Effector memory CD4-positive, alpha-beta T cell (primary cell): ENCODE measurements at regions not wholly inside any gene's neighbourhood (a gene's known extent, or its start where the extent isn't known, plus 50 kb on each side); places are given as distances from the start of the nearest gene placed in this dataset.

Experiments
- DNase-seq, 3 donors: peaks; one replicate each; pipeline ENCODE4 v3.0.0-alpha.2; 2020
- H3K27ac ChIP-seq: 2 replicates; pipeline ENCODE4 v1.7.0; 2013; ENCODE audit warnings: mild to moderate bottlenecking, low read length, moderate library complexity; ENCODE audit not compliant: insufficient read depth, poor library complexity, severe bottlenecking
- H3K27me3 ChIP-seq: replicated peaks from 2 replicates; pipeline ENCODE4 v1.7.0; 2013; ENCODE audit warnings: mild to moderate bottlenecking, low read length; ENCODE audit not compliant: insufficient read depth, control insufficient read depth, poor library complexity, severe bottlenecking
- H3K36me3 ChIP-seq: 2 replicates; pipeline ENCODE4 v1.7.0; 2013; ENCODE audit warnings: mild to moderate bottlenecking, low read length, moderate library complexity; ENCODE audit not compliant: control insufficient read depth, insufficient read depth
- H3K4me1 ChIP-seq: 2 replicates; pipeline ENCODE4 v1.7.0; 2013; ENCODE audit warnings: low read length, mild to moderate bottlenecking; ENCODE audit not compliant: control insufficient read depth, insufficient read depth, poor library complexity, severe bottlenecking
- H3K4me3 ChIP-seq: 2 replicates; pipeline ENCODE4 v1.7.0; 2013; ENCODE audit warnings: low read length, low read depth, mild to moderate bottlenecking; ENCODE audit not compliant: insufficient read depth, poor library complexity, severe bottlenecking
- H3K9me3 ChIP-seq: 2 replicates; pipeline ENCODE4 v1.7.0; 2013; ENCODE audit warnings: mild to moderate bottlenecking, low read length, moderate library complexity; ENCODE audit not compliant: control insufficient read depth

- Histone ChIP-seq H3K27me3 (no peaks in the 10 kb centered on the region), H3K27ac (no peak overlapping the region), H3K4me1 (no peaks in the 10 kb centered on the region), H3K4me3 (no peak overlapping the region), H3K36me3 (no peaks in the 10 kb centered on the region), H3K9me3 (no peaks in the 10 kb centered on the region)
- no peak for DNase-seq
Measured at GRCh38 chr5:114969482-114969881, 200.2 kb downstream of the TRIM36 start.

GRCh38 chr5:114957384-114957783, 212.3 kb downstream of the TRIM36 start:
- Histone ChIP-seq H3K36me3 (no peaks in the 10 kb centered on the region), H3K27ac (no peak overlapping the region), H3K4me3 (no peak overlapping the region), H3K27me3 (no peaks in the 10 kb centered on the region), H3K9me3 (no peaks in the 10 kb centered on the region), H3K4me1 (no peaks in the 10 kb centered on the region)
- DNase-seq: no peak

- no peak for DNase-seq
- Histone ChIP-seq H3K9me3 (no peaks in the 10 kb centered on the region), H3K4me1 (no peaks in the 10 kb centered on the region), H3K27ac (no peak overlapping the region), H3K27me3 (no peaks in the 10 kb centered on the region), H3K4me3 (no peak overlapping the region), H3K36me3 (no peaks in the 10 kb centered on the region)
Measured at GRCh38 chr5:114953565-114953964, 216.1 kb downstream of the TRIM36 start.

GRCh38 chr5:114952876-114953275, 216.8 kb downstream of the TRIM36 start:
- H3K4me3 ChIP-seq: no peak overlapping the region
- no peak for DNase-seq
- H3K27me3 ChIP-seq: no peaks in the 10 kb centered on the region
- no peaks in the 10 kb centered on the region for H3K36me3 ChIP-seq
- no peak overlapping the region for H3K27ac ChIP-seq
- H3K9me3 ChIP-seq: no peaks in the 10 kb centered on the region
- no peaks in the 10 kb centered on the region for H3K4me1 ChIP-seq

GRCh38 chr5:114949756-114950155, 220.0 kb downstream of the TRIM36 start:
- DNase-seq: no peak
- Histone ChIP-seq H3K9me3 (no peaks in the 10 kb centered on the region), H3K27me3 (no peaks in the 10 kb centered on the region), H3K27ac (no peak overlapping the region), H3K4me3 (no peak overlapping the region), H3K36me3 (no peaks in the 10 kb centered on the region), H3K4me1 (no peaks in the 10 kb centered on the region)

GRCh38 chr5:114948986-114949621, 220.6 kb downstream of the TRIM36 start:
- H3K27me3 ChIP-seq: no peaks in the 10 kb centered on the region
- DNase-seq: no peak
- no peak overlapping the region for H3K27ac ChIP-seq
- H3K4me1 ChIP-seq: no peaks in the 10 kb centered on the region
- H3K9me3 ChIP-seq: no peaks in the 10 kb centered on the region
- H3K36me3 ChIP-seq: no peaks in the 10 kb centered on the region
- H3K4me3 ChIP-seq: no peak overlapping the region

GRCh38 chr5:114948363-114948762, 221.3 kb downstream of the TRIM36 start:
- Histone ChIP-seq H3K9me3 (no peaks in the 10 kb centered on the region), H3K4me1 (no peaks in the 10 kb centered on the region), H3K36me3 (no peaks in the 10 kb centered on the region), H3K4me3 (no peak overlapping the region), H3K27me3 (no peaks in the 10 kb centered on the region), H3K27ac (no peak overlapping the region)
- no peak for DNase-seq

GRCh38 chr5:114940709-114941108, 229.0 kb downstream of the TRIM36 start:
- DNase-seq: no peak
- Histone ChIP-seq H3K27ac (no peak overlapping the region), H3K36me3 (no peaks in the 10 kb centered on the region), H3K27me3 (no peaks in the 10 kb centered on the region), H3K4me3 (no peak overlapping the region), H3K9me3 (no peaks in the 10 kb centered on the region), H3K4me1 (no peaks in the 10 kb centered on the region)

GRCh38 chr5:114935490-114935889, 234.2 kb downstream of the TRIM36 start:
- no peaks in the 10 kb centered on the region for H3K9me3 ChIP-seq
- no peak for DNase-seq
- no peaks in the 10 kb centered on the region for H3K4me1 ChIP-seq
- H3K4me3 ChIP-seq: no peak overlapping the region
- H3K27ac ChIP-seq: no peak overlapping the region
- no peaks in the 10 kb centered on the region for H3K27me3 ChIP-seq
- no peaks in the 10 kb centered on the region for H3K36me3 ChIP-seq

- Histone ChIP-seq H3K27me3 (no peaks in the 10 kb centered on the region), H3K9me3 (no peaks in the 10 kb centered on the region), H3K27ac (no peak overlapping the region), H3K4me1 (no peaks in the 10 kb centered on the region), H3K4me3 (no peak overlapping the region), H3K36me3 (no peaks in the 10 kb centered on the region)
- no peak for DNase-seq
Measured at GRCh38 chr5:114928644-114929462, 240.9 kb downstream of the TRIM36 start.
